Psoas muscle (tissue), 7 donors: ENCODE measurements at regions not wholly inside any gene's neighbourhood (a gene's known extent, or its start where the extent isn't known, plus 50 kb on each side); places are given as distances from the start of the nearest gene placed in this dataset.

Experiments
- ATAC-seq, 4 donors: fragments of 200-7000 bp; cut with Tn5 transposase; one replicate each; pipeline ENCODE4 v1.9.1; 2020; ENCODE audit warnings: moderate library complexity in 3 of 4, mild to moderate bottlenecking in 2 of 4
- DNase-seq, 2 donors: peaks; one replicate each; pipeline ENCODE4 v3.0.0-alpha.2; 2020
- H3K27ac ChIP-seq: fragments of 200-600 bp; one replicate; pipeline ENCODE4 v1.8.0; 2022
- H3K27me3 ChIP-seq, 3 donors: fragments of 200-600 bp in 1 of 3; one replicate each; pipeline versions ENCODE4 v1.6.1 to v1.8.0; 2013 to 2022; ENCODE audit warnings: low read length in 2 of 3, mild to moderate bottlenecking in 2 of 3, moderate library complexity in 1 of 3; ENCODE audit not compliant: insufficient read depth in 3 of 3
- H3K36me3 ChIP-seq, 2 donors: fragments of 200-600 bp in 1 of 2; one replicate each; pipeline versions ENCODE4 v1.6.1 to v1.8.0; 2013 to 2022; ENCODE audit warnings: low read depth in 1 of 2, mild to moderate bottlenecking in 1 of 2, moderate library complexity in 1 of 2; ENCODE audit not compliant: insufficient read depth in 1 of 2
- H3K4me1 ChIP-seq: fragments of 200-600 bp; one replicate; pipeline ENCODE4 v1.8.0; 2022
- H3K4me3 ChIP-seq: fragments of 200-600 bp; one replicate; pipeline ENCODE4 v1.8.0; 2022; ENCODE audit warnings: mild to moderate bottlenecking
- H3K9me3 ChIP-seq: fragments of 200-600 bp; one replicate; pipeline ENCODE4 v1.8.0; 2022
- CTCF ChIP-seq: fragments of 200-600 bp; IDR thresholded peaks from one replicate; pipeline ENCODE4 v1.8.0; 2022; ENCODE audit warnings: antibody characterized with exemption
- WGBS, 3 donors: extraction: QIAGEN DNeasy Blood & Tissue Kit; methylation state at CpG; one replicate each; pipeline versions ENCODE4 v1.1.6 to v1.1.7; 2013; 5-methylcytosine and 5-hydroxymethylcytosine counted together
- intact Hi-C, 2 donors: fragments of 100-400 bp; cut with DNase I; formaldehyde crosslinking; loops; one replicate each; pipeline versions ENCODE4 v1.11.0 to v1.14.2; 2022
- donor health status: healthy with polysubstance abuse.
- donor health status: DM: no; HTN: no; CAD: no; lungs with moderate emphysema.
- donor health status: Bipolar disorder and iron deficiency.
- donor health status: healthy.
- donor health status: DM: yes; HTN: yes; CAD: no.
- donor health status: DM: no; HTN: no; CAD: no.
- donor health status: DM: yes; HTN: yes; CAD: no.

- ATAC-seq (no peak), DNase-seq (no peak)
- intact Hi-C loops: loop anchor here in 1 of 2 donors (5.0 kb wide), 1 partner anchor 198 kb away; the partner anchor contains the start of gene ETS2
- WGBS, 3 donors: 64 to 81% (median 65%) methylated on average over 3 of the region's 3 CpGs
- Histone ChIP-seq H3K27ac (no peak overlapping the region), H3K4me1 (peaks cover 12% of the 10 kb centered on the region), H3K9me3 (no peaks in the 10 kb centered on the region), H3K36me3 (no peaks in the 10 kb centered on the region), H3K4me3 (no peak overlapping the region), H3K27me3 (no peaks in the 10 kb centered on the region)
- no peak for TF ChIP-seq CTCF
Observed at GRCh38 chr21:39005502-39005787, 177.8 kb downstream of the PSMG1 start.

GRCh38 chr21:39004634-39005501 is 178.4 kb downstream of the PSMG1 start:
- ATAC-seq (peak in 3 of 4 donors; percentile 27 to 46 (median 45)), DNase-seq (peak in 1 of 2 donors; percentile 67)
- Histone ChIP-seq H3K27me3 (no peaks in the 10 kb centered on the region), H3K4me1 (peaks cover 12% of the 10 kb centered on the region), H3K36me3 (no peaks in the 10 kb centered on the region), H3K27ac (peak overlapping the region; percentile 51), H3K4me3 (no peak overlapping the region), H3K9me3 (no peaks in the 10 kb centered on the region)
- 42 to 45% (median 42%) methylated on average over 15 to 20 of the region's 23 CpGs for WGBS, 3 donors
- no peak for TF ChIP-seq CTCF
- intact Hi-C loops: loop anchor here in 1 of 2 donors (5.0 kb wide), 1 partner anchor 198 kb away; the partner anchor contains the start of gene ETS2

- WGBS, 3 donors: 34 to 45% (median 39%) methylated on average over 9 of the region's 9 CpGs
- no peak for DNase-seq
- Histone ChIP-seq H3K9me3 (no peaks in the 10 kb centered on the region), H3K36me3 (no peaks in the 10 kb centered on the region), H3K27ac (peak overlapping the region; percentile 51), H3K4me1 (peaks cover 12% of the 10 kb centered on the region), H3K27me3 (no peaks in the 10 kb centered on the region), H3K4me3 (no peak overlapping the region)
- intact Hi-C loops: no loop called here
- peak in 3 of 4 donors; percentile 13 to 34 (median 17) for ATAC-seq
- no peak for TF ChIP-seq CTCF
Observed at GRCh38 chr21:39003982-39004633, 179.1 kb downstream of the PSMG1 start.

GRCh38 chr21:39001341-39001740 is 181.9 kb downstream of the PSMG1 start:
- H3K27ac ChIP-seq: no peak overlapping the region
- H3K4me1 ChIP-seq: peaks cover 7% of the 10 kb centered on the region
- no peaks in the 10 kb centered on the region for H3K27me3 ChIP-seq
- no peaks in the 10 kb centered on the region for H3K36me3 ChIP-seq
- 80 to 97% (median 94%) methylated on average over 5 of the region's 5 CpGs for WGBS, 3 donors
- no peak for ATAC-seq
- TF ChIP-seq CTCF: no peak
- intact Hi-C loops: no loop called here
- H3K9me3 ChIP-seq: no peaks in the 10 kb centered on the region
- no peak overlapping the region for H3K4me3 ChIP-seq
- no peak for DNase-seq
